ENCODE measurements at regions not wholly inside any gene's neighbourhood (a gene's known extent, or its start where the extent isn't known, plus 50 kb on each side); places are given as distances from the start of the nearest gene placed in this dataset.

- H3K36me3 ChIP-seq, result no peaks in the 10 kb centered on the region
- H3K9me3 ChIP-seq, result no peaks in the 10 kb centered on the region
- TF ChIP-seq CTCF (IDR thresholded peaks at IDR 0.05) (no peak), POLR2A (IDR thresholded peaks at IDR 0.05) (no peak)
- H3K27ac ChIP-seq, result no peak overlapping the region
- H3K27me3 ChIP-seq, result no peaks in the 10 kb centered on the region
- no peak for DNase-seq
- WGBS, 2 donors, result 52 to 72% methylated on average over 9 of the region's 9 CpGs
- no peaks in the 10 kb centered on the region for H3K4me1 ChIP-seq
- intact Hi-C loops (cut with DNase I), result no loop called here
- no peak overlapping the region for H3K4me3 ChIP-seq (replicated peaks in 1 of 3)
These were observed 720.9 kb upstream of the TBX3 start for GRCh38 chr12:115404761-115405470.

GRCh38 chr12:115403689-115404088 is 719.7 kb upstream of the TBX3 start:
- H3K36me3 ChIP-seq, result no peaks in the 10 kb centered on the region
- no peak overlapping the region for H3K4me3 ChIP-seq (replicated peaks in 1 of 3)
- no peak for DNase-seq
- H3K4me1 ChIP-seq, result no peaks in the 10 kb centered on the region
- no peak overlapping the region for H3K27ac ChIP-seq
- intact Hi-C loops (cut with DNase I), result no loop called here
- H3K27me3 ChIP-seq, result no peaks in the 10 kb centered on the region
- 93 to 98% methylated on average over 5 of the region's 5 CpGs for WGBS, 2 donors
- TF ChIP-seq POLR2A (IDR thresholded peaks at IDR 0.05), result no peak
- no peak for TF ChIP-seq CTCF (IDR thresholded peaks at IDR 0.05)
- no peaks in the 10 kb centered on the region for H3K9me3 ChIP-seq

- TF ChIP-seq POLR2A (IDR thresholded peaks at IDR 0.05), result no peak
- TF ChIP-seq CTCF (IDR thresholded peaks at IDR 0.05), result no peak
- no peak for DNase-seq
- intact Hi-C loops (cut with DNase I), result no loop called here
- Histone ChIP-seq H3K9me3 (no peaks in the 10 kb centered on the region), H3K27me3 (no peaks in the 10 kb centered on the region), H3K4me3 (replicated peaks in 1 of 3) (no peak overlapping the region), H3K4me1 (no peaks in the 10 kb centered on the region), H3K27ac (no peak overlapping the region), H3K36me3 (no peaks in the 10 kb centered on the region)
- 84 to 86% methylated on average over 2 of the region's 2 CpGs for WGBS, 2 donors
These were observed 719.3 kb upstream of the TBX3 start for GRCh38 chr12:115403253-115403652.

GRCh38 chr12:115402443-115403180 is 718.6 kb upstream of the TBX3 start:
- no peaks in the 10 kb centered on the region for H3K9me3 ChIP-seq
- no peak overlapping the region for H3K4me3 ChIP-seq (replicated peaks in 1 of 3)
- no peaks in the 10 kb centered on the region for H3K36me3 ChIP-seq
- H3K4me1 ChIP-seq, result no peaks in the 10 kb centered on the region
- WGBS, 2 donors, result 82 to 84% methylated on average over 9 of the region's 9 CpGs
- intact Hi-C loops (cut with DNase I), result no loop called here
- no peak for DNase-seq
- no peak for TF ChIP-seq CTCF (IDR thresholded peaks at IDR 0.05)
- no peak overlapping the region for H3K27ac ChIP-seq
- no peaks in the 10 kb centered on the region for H3K27me3 ChIP-seq

GRCh38 chr12:115401761-115402160 is 717.8 kb upstream of the TBX3 start:
- no peak for DNase-seq

More at GRCh38 chr12:115401761-115402160, 717.8 kb upstream of the TBX3 start:
- Histone ChIP-seq H3K4me1 (no peaks in the 10 kb centered on the region), H3K36me3 (no peaks in the 10 kb centered on the region), H3K4me3 (replicated peaks in 1 of 3) (no peak overlapping the region), H3K27ac (no peak overlapping the region), H3K27me3 (no peaks in the 10 kb centered on the region), H3K9me3 (no peaks in the 10 kb centered on the region)
- WGBS, 2 donors, result 74 to 85% methylated on average over 3 of the region's 3 CpGs
- no peak for TF ChIP-seq CTCF (IDR thresholded peaks at IDR 0.05)
- no peak for TF ChIP-seq POLR2A (IDR thresholded peaks at IDR 0.05)
- intact Hi-C loops (cut with DNase I), result no loop called here

All from thyroid gland (tissue), 4 donors.